ENCODE measurements at regions not wholly inside any gene's neighbourhood (a gene's known extent, or its start where the extent isn't known, plus 50 kb on each side); places are given as distances from the start of the nearest gene placed in this dataset.

DNA sequence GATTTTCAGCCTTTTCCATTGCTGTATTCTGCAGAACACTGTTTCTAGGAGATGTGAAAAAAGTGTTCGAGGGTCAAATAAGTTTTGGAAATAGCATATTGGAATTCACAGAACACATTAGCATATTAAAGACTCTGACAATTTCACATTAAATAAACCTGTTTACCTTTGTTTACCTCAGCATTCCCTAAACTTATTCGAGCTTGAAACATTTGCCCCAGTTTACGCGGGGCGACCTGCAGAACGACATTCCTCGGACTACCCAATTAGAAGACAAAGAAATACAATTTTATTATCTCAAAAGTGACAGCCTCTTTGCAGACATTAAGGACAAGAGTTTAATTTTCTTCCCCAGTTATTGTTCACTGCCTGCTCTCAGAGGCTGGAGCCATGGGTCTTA is 110.3 kb upstream of the NFIB start:
- Mint-ChIP-seq H3K4me3 (ENCODE audit: unreplicated experiment) (no peak overlapping the region), H3K27ac (ENCODE audit: low read depth, unreplicated experiment) (peak overlapping the region; percentile 63), H3K27me3 (ENCODE audit: insufficient read depth, unreplicated experiment) (no peaks in the 10 kb centered on the region), H3K36me3 (ENCODE audit: insufficient read depth, unreplicated experiment) (no peaks in the 10 kb centered on the region), H3K4me1 (ENCODE audit: insufficient read depth, unreplicated experiment) (peaks cover 14% of the 10 kb centered on the region), H3K9me3 (ENCODE audit: unreplicated experiment) (no peaks in the 10 kb centered on the region)
- TF ChIP-seq CTCF (IDR thresholded peaks at IDR 0.05; ENCODE audit: unreplicated experiment) = no peak
- POLR2A ChIA-PET = no interaction called here
- intact Hi-C loops (cut with micrococcal nuclease) = no loop called here
- no peak for DNase-seq (ENCODE audit: unreplicated experiment)
- BruUV-seq (replicated peaks) = no TSS peak
- CTCF ChIA-PET = interaction anchor here (0.6 to 3.0 kb wide), 5 partner anchors 10 to 1072 kb away, joined by 3 to 14 read pairs (median 5); no protein-coding TSS in a partner anchor

DNA sequence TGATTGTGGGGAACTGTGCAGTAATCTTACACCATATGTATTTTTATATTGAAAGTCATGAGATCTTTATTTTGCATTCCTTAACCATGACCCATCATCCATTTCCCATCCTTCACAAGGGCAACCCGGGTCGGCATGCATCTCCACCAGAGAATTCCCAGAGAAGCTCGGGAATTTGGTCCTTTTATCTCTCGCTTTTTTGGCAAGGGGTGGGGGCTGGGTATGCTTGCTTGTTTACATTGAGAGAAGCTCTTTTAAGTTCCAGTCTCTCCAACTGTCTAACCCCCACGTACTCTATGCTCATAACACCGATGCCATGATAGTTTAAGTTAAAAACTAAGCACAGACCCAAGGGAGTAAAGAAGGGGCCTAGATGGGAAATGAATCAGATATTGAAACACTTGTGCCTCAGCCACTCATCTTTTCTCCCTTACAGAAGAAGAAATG is 109.9 kb upstream of the NFIB start:
- Mint-ChIP-seq H3K4me3 (ENCODE audit: unreplicated experiment) (no peak overlapping the region), H3K36me3 (ENCODE audit: insufficient read depth, unreplicated experiment) (no peaks in the 10 kb centered on the region), H3K4me1 (ENCODE audit: insufficient read depth, unreplicated experiment) (peaks cover 12% of the 10 kb centered on the region), H3K9me3 (ENCODE audit: unreplicated experiment) (no peaks in the 10 kb centered on the region), H3K27me3 (ENCODE audit: insufficient read depth, unreplicated experiment) (no peaks in the 10 kb centered on the region), H3K27ac (ENCODE audit: low read depth, unreplicated experiment) (no peak overlapping the region)
- intact Hi-C loops (cut with micrococcal nuclease) = no loop called here
- BruUV-seq (replicated peaks) = no TSS peak
- peak; percentile 55 for DNase-seq (ENCODE audit: unreplicated experiment)
- TF ChIP-seq CTCF (IDR thresholded peaks at IDR 0.05; ENCODE audit: unreplicated experiment) = no peak
- ChIA-PET POLR2A (no interaction called here), CTCF (no interaction called here)

DNA sequence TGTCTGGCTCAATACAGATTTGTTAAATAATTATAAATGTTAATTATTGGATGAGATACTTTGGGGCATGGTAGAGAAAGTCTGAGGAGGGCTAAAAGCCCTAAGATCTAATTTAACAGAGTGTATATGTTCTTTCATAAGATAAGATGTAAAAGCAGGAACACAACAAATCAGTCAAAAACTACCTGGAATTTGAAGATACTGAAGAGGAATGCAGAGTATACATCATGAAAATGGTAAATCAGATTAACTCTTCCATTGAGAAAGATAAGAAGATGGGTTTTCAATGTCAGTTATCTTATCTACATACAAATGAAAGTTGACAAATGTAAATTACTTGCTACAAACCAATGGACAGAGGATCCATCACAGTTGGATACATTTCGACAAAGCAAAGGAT is 107.3 kb upstream of the NFIB start:
- H3K27me3 Mint-ChIP-seq (ENCODE audit: insufficient read depth, unreplicated experiment) = no peaks in the 10 kb centered on the region
- no peak for TF ChIP-seq CTCF (IDR thresholded peaks at IDR 0.05; ENCODE audit: unreplicated experiment)
- H3K27ac Mint-ChIP-seq (ENCODE audit: low read depth, unreplicated experiment) = no peak overlapping the region
- no peak for DNase-seq (ENCODE audit: unreplicated experiment)
- no TSS peak for BruUV-seq (replicated peaks)
- H3K36me3 Mint-ChIP-seq (ENCODE audit: insufficient read depth, unreplicated experiment) = no peaks in the 10 kb centered on the region
- CTCF ChIA-PET = interaction anchor here (0.6 to 1.2 kb wide), 4 partner anchors 8 to 1219 kb away, joined by 3 to 7 read pairs (median 4); no protein-coding TSS in a partner anchor
- intact Hi-C loops (cut with micrococcal nuclease) = no loop called here
- H3K4me3 Mint-ChIP-seq (ENCODE audit: unreplicated experiment) = no peak overlapping the region
- no peaks in the 10 kb centered on the region for H3K9me3 Mint-ChIP-seq (ENCODE audit: unreplicated experiment)
- POLR2A ChIA-PET = no interaction called here
- H3K4me1 Mint-ChIP-seq (ENCODE audit: insufficient read depth, unreplicated experiment) = peaks cover 8% of the 10 kb centered on the region

GRCh38 chr9:14418941-14419937 is 105.3 kb upstream of the NFIB start:
- BruUV-seq (replicated peaks) = no TSS peak
- POLR2A ChIA-PET = interaction anchor here (0.6 to 0.7 kb wide), 2 partner anchors 9 to 1329 kb away, joined by 3 read pairs; no protein-coding TSS in a partner anchor
- Mint-ChIP-seq H3K27me3 (ENCODE audit: insufficient read depth, unreplicated experiment) (no peaks in the 10 kb centered on the region), H3K27ac (ENCODE audit: low read depth, unreplicated experiment) (no peak overlapping the region), H3K4me3 (ENCODE audit: unreplicated experiment) (no peak overlapping the region), H3K9me3 (ENCODE audit: unreplicated experiment) (no peaks in the 10 kb centered on the region), H3K4me1 (ENCODE audit: insufficient read depth, unreplicated experiment) (peaks cover 8% of the 10 kb centered on the region), H3K36me3 (ENCODE audit: insufficient read depth, unreplicated experiment) (no peaks in the 10 kb centered on the region)
- intact Hi-C loops (cut with micrococcal nuclease) = no loop called here
- no peak for TF ChIP-seq CTCF (IDR thresholded peaks at IDR 0.05; ENCODE audit: unreplicated experiment)
- DNase-seq (ENCODE audit: unreplicated experiment) = no peak
- CTCF ChIA-PET = interaction anchor here (0.6 to 2.7 kb wide), 9 partner anchors 10 to 1386 kb away, joined by 3 to 27 read pairs (median 4); no protein-coding TSS in a partner anchor

All from MCF 10A (cell line).